Stimulated activated CD8-positive, alpha-beta memory T cell treated with anti-CD3 and anti-CD28 coated beads, Interleukin-15, amount 100 ng/mL, for 48 hours (primary cell): ENCODE measurements at regions not wholly inside any gene's neighbourhood (a gene's known extent, or its start where the extent isn't known, plus 50 kb on each side); places are given as distances from the start of the nearest gene placed in this dataset.

ENCODE experiments used
- DNase-seq, 2 donors: peaks; one replicate each; pipeline ENCODE4 v3.0.0-alpha.2; 2020; ENCODE audit warnings: low read depth in 2 of 2

GRCh38 chr4:28211676-28212470 is 1351.2 kb downstream of the STIM2 start:
- DNase-seq, result no peak

DNA sequence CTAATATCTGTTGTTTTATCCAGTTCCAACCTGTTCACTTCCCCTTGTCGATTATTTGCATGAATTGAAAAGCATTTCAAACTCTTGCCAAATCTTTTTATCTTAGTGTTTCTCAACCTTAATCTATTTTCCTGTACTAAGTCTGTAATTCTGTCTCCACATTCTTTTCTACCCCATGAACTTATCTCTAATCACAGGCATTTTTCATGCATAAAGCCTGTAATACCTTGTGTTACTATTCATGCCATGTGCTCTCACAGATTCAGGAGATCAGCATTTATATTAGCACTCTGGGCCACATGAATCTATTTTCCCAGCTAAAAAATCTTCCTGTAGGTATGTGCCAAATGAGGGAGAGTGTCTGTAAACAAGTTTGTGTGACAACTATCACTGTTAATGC is 1360.9 kb downstream of the STIM2 start:
- no peak for DNase-seq

- DNase-seq, result no peak
Observed at GRCh38 chr4:28225050-28225449, 1364.4 kb downstream of the STIM2 start.

DNA sequence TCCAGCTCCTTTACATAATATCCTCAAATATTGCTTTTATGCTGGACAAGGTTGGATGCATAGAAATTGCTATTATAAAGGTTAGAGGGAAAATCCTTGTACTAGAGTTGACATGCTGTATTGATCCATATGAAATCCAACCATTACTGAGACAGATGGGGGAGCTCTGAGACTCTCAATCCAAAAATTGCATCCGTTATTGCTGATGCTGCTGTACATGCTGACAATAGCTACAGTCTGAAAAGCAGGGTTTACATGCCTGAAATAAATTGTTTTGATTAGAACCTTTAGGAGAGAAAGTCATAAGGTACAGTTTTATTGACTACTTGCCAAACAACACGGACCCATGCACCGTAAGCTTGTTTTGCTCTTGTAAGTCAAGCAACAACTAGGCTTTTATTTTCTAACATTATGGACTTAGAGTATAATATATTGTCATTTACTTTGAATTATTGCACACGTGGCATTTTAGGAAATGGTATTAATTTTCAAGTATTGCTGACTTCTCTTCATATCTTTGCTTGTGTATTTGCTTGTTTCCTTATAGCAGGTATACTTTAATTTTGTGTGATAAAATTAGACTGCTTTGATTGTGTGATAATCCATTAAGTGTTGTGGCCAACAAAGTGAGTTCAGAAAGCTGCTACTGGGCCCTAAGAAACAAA is 1365.2 kb downstream of the STIM2 start:
- no peak for DNase-seq

- no peak for DNase-seq
Observed at GRCh38 chr4:28226962-28227361, 1366.3 kb downstream of the STIM2 start.

- DNase-seq, result no peak
Observed at GRCh38 chr4:28227764-28228163, 1367.1 kb downstream of the STIM2 start.

GRCh38 chr4:28228561-28229491 is 1368.2 kb downstream of the STIM2 start:
- DNase-seq, result no peak

DNA sequence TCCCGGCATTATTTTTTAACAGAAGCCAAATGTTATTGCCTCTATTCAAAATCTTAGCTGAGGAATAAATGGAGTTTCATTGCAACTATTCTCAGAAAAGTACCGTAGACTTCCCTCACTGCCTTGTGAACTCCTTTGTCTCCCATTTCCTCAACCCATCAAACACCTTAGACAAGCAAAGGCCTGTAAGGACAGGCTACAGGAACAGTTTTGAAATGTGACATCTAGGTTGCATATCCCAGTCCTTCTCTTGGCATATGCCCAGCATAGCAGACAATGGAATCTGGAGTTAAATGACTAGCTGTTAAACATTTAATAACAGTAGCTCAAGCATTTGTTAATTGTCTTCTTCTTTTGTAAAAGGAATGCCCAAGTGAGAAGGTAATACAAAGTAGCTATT is 1371.7 kb downstream of the STIM2 start:
- DNase-seq, result no peak

GRCh38 chr4:28232951-28233350 is 1372.3 kb downstream of the STIM2 start:
- no peak for DNase-seq

GRCh38 chr4:28233724-28234123 is 1373.1 kb downstream of the STIM2 start:
- no peak for DNase-seq

DNA sequence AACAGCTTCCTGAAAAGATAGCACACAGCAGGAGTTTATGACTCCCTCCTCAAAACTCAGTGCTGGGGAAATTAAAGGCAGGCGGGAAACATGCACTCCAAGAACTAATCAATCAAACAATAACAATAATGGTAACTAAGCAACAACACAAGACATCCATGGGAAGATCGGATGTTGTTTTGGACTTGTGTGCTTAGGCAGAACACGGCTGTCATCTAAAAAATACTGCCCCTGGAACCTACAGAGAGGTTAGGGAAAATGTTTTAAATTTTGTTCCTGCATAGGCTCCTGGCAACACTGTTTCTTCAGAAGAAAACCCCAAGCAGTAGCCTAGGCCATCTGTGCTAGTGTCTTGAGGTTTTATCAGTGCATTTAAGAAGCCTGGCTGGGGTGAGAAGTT is 1378.2 kb downstream of the STIM2 start:
- no peak for DNase-seq

DNA sequence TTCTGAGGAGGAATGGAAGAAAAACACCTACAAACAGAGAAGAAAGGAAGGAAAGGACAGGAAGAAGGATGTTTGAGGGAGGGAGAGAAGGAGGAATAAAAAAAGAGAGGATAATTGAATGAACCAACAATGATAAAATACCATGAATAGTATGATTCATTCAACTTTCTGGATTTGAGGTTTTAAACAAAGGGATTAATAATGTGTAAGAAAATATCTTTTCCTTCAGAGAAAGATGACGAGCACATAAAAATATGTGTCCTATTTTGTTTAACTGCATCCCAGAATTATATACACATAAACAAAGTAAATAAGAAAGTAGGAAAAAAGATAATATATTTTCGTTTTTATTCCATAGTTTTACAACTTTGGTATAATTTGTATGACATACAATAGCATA is 1380.4 kb downstream of the STIM2 start:
- no peak for DNase-seq

DNA sequence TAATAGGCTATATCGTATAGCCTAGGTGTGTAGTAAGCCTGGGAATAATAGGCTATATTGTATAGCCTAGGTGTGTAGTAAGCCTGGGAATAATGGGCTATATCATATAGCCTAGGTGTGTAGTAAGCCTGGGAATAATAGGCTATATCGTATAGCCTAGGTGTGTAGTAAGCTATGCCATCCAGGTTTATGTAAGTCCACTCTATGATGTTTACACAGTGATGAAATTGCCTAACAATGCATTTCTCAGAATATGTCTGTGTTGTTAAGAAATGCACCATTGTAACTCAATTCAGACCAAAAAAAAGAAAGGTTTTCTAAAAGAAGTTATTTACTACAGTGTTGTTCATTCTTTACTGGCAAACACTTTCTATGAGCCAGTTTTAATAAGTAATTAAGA is 1387.2 kb downstream of the STIM2 start:
- DNase-seq, result no peak

DNA sequence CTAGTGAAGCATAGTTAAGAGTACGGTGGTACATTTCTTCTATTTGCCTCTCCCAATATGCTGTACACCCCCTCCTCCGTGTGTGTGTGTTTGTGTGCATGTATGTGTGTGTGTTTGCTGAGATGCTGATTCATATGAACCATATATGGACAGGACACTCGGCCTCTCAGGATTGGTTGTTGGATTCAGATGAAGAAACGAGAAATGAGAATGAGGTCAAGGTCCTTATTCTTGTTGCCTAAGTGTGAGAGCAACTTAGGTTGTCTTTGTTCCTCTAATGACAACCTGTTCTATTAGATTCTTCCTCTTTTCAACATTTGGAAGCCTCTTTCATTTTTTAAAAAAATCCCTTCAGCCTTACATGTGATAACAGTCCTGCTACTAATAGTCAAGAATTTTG is 1387.6 kb downstream of the STIM2 start:
- DNase-seq, result no peak

GRCh38 chr4:28250646-28251045 is 1390.0 kb downstream of the STIM2 start:
- DNase-seq, result no peak

- DNase-seq, result no peak
Observed at GRCh38 chr4:28251831-28252230, 1391.2 kb downstream of the STIM2 start.

GRCh38 chr4:28254003-28254402 is 1393.4 kb downstream of the STIM2 start:
- DNase-seq, result no peak

- no peak for DNase-seq
Observed at GRCh38 chr4:28256295-28256694, 1395.7 kb downstream of the STIM2 start.

DNA sequence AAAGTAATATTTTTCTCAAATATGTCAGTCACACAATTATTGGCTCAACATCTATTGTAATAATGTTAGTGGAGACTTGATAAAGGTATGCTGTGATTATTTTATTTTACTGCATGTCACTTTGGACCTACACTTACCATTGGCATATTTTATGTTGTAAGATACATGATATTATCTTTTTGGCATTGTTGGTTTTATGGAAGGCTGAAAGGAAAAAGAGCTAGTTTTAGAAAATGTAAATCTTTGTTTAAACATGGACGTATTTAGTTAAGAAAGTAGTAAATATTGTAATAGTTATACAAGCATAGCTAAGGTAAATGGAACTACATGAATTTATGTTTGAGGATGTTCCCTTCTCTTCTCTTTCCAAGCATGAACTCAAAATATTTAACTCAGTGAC is 1399.3 kb downstream of the STIM2 start:
- DNase-seq, result no peak

DNA sequence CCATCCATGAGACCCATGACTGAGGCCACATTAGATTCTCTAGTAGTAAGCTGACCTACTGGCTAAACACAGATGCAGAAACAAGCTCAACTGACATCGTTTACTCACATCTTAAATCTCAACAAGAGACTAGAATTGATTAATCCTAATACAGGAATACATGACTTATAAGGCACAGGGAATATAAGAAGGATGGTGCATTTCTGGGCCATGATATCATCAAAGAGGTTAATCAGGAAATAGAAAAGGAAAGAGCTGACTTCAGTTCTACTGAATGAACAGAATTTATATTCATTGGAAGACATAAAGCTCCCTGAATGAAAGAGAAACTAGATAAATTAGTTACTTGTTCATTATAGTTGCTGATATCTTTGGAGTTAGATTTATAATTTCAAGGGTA is 1406.5 kb downstream of the STIM2 start:
- no peak for DNase-seq

- DNase-seq, result no peak
Observed at GRCh38 chr4:28269426-28269825, 1408.8 kb downstream of the STIM2 start.

DNA sequence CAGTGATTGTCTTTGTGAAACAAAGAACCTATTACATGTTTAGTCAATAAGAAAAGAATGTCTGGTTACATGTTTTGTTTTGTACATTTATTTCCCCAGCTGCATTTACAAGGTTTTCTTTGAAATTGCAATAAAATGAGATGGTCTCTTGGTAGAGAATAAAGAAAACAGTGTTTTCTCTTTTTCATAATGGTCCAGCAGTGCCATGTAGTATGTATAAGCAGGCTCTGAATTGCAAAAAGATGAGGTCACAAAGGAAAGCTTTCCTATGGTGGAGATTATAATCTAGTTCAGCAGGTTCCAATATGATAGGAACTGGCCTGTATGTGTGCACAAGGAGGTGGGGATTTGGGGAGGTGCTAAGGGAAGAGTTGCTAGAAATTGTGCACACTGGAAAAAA is 1417.3 kb downstream of the STIM2 start:
- DNase-seq, result no peak
